ENCODE measurements at regions not wholly inside any gene's neighbourhood (a gene's known extent, or its start where the extent isn't known, plus 50 kb on each side); places are given as distances from the start of the nearest gene placed in this dataset.

DNA sequence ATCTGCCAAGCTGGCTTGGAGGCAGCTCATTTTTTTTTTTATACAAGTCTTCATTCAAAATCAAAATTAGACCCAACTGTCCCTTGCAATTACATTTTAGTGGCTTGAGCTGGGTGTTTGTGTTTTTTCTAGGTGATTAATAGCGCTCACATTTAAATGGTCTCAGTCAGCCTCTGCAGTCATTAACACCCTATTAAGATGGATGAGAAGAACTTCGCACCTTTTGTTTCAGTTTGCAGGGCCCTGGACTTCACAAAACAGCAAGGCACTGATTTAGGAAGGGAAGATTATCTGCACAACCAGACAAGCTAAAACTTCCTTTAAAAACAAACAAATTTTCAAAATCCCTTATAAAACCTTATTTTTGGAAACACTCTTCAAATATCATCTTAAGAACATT lies 374.8 kb downstream of the EFNA5 start:
- intact Hi-C loops (cut with micrococcal nuclease; ENCODE audit: unreplicated experiment) = no loop called here
- Histone ChIP-seq H3K4me1 (ENCODE audit: insufficient read depth, low read length, poor library complexity, severe bottlenecking) (peaks cover 5% of the 10 kb centered on the region), H3K27ac (ENCODE audit: low read depth, low read length, poor library complexity, severe bottlenecking) (no peak overlapping the region), H3K9me3 (ENCODE audit: low read depth, low read length, poor library complexity, severe bottlenecking) (no peaks in the 10 kb centered on the region), H3K27me3 (replicated peaks; ENCODE audit: insufficient read depth, low read depth, low read length, poor library complexity) (no peaks in the 10 kb centered on the region), H3K4me3 (ENCODE audit: low read depth, low read length, poor library complexity, severe bottlenecking) (no peak overlapping the region), H3K36me3 (ENCODE audit: insufficient read depth, low read length, poor library complexity, severe bottlenecking) (no peaks in the 10 kb centered on the region)
- POLR2A ChIA-PET (ENCODE audit: low non-redundant PET) = no interaction called here
- CTCF ChIA-PET = no interaction called here
- no peak for DNase-seq (ENCODE audit: low spot score)
- TF ChIP-seq EZH2 (IDR thresholded peaks at IDR 0.05; ENCODE audit: borderline replicate concordance, low read depth, low read length, poor library complexity, severe bottlenecking) = no peak
- TF ChIP-seq, protein P1, sequence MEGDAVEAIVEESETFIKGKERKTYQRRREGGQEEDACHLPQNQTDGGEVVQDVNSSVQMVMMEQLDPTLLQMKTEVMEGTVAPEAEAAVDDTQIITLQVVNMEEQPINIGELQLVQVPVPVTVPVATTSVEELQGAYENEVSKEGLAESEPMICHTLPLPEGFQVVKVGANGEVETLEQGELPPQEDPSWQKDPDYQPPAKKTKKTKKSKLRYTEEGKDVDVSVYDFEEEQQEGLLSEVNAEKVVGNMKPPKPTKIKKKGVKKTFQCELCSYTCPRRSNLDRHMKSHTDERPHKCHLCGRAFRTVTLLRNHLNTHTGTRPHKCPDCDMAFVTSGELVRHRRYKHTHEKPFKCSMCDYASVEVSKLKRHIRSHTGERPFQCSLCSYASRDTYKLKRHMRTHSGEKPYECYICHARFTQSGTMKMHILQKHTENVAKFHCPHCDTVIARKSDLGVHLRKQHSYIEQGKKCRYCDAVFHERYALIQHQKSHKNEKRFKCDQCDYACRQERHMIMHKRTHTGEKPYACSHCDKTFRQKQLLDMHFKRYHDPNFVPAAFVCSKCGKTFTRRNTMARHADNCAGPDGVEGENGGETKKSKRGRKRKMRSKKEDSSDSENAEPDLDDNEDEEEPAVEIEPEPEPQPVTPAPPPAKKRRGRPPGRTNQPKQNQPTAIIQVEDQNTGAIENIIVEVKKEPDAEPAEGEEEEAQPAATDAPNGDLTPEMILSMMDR (conservative IDR thresholded peaks at IDR 0.05; ENCODE audit: low read depth, low read length) = no peak
- no TSS peak for BruUV-seq (replicated peaks)

DNA sequence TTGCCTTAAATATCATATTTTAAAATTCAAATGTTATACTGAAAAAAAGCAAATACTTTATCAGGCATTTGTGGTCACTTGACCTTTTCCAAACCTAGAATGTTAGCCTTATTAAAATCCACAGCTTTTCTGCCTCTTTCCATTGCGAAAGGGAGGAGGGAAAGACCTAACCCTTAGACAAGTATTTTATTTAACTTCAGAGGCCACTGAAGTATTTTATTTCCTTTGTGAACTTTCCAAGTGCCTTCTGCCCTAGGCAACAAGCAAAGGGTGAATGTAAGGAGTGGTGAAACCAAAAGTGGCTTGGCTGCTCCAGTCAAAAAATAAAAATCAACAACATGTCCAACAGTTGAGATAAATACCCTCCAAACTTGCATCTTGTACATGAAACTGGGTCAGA lies 376.1 kb downstream of the EFNA5 start:
- Histone ChIP-seq H3K9me3 (ENCODE audit: low read depth, low read length, poor library complexity, severe bottlenecking) (no peaks in the 10 kb centered on the region), H3K4me1 (ENCODE audit: insufficient read depth, low read length, poor library complexity, severe bottlenecking) (peaks cover 5% of the 10 kb centered on the region), H3K27me3 (replicated peaks; ENCODE audit: insufficient read depth, low read depth, low read length, poor library complexity) (no peaks in the 10 kb centered on the region), H3K27ac (ENCODE audit: low read depth, low read length, poor library complexity, severe bottlenecking) (no peak overlapping the region), H3K4me3 (ENCODE audit: low read depth, low read length, poor library complexity, severe bottlenecking) (no peak overlapping the region), H3K36me3 (ENCODE audit: insufficient read depth, low read length, poor library complexity, severe bottlenecking) (no peaks in the 10 kb centered on the region)
- DNase-seq (ENCODE audit: low spot score) = no peak
- POLR2A ChIA-PET (ENCODE audit: low non-redundant PET) = interaction anchor here (0.6 kb wide), 1 partner anchor 976 kb away, joined by 3 read pairs; no protein-coding TSS in a partner anchor
- intact Hi-C loops (cut with micrococcal nuclease; ENCODE audit: unreplicated experiment) = no loop called here
- CTCF ChIA-PET = no interaction called here
- no TSS peak for BruUV-seq (replicated peaks)
- TF ChIP-seq, protein P1 (conservative IDR thresholded peaks at IDR 0.05; ENCODE audit: low read depth, low read length) = no peak
- no peak for TF ChIP-seq EZH2 (IDR thresholded peaks at IDR 0.05; ENCODE audit: borderline replicate concordance, low read depth, low read length, poor library complexity, severe bottlenecking)

DNA sequence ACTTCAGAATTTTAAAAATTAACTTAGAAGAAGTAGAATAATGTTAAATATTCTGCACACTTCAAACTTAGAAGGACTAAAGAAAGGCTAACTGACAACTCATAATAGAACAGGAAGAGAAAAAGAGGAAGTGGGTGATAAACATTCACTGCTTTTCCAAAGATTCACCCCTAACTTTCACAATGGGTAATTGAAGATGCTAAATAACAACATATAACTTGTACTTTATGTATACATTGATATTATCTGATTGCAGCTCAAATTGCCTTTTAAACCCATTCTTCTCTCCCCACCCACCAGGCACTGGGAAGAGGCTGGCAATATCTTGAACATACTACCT lies 376.6 kb downstream of the EFNA5 start:
- no peak for DNase-seq (ENCODE audit: low spot score)
- H3K27me3 ChIP-seq (replicated peaks; ENCODE audit: insufficient read depth, low read depth, low read length, poor library complexity) = no peaks in the 10 kb centered on the region
- CTCF ChIA-PET = no interaction called here
- intact Hi-C loops (cut with micrococcal nuclease; ENCODE audit: unreplicated experiment) = no loop called here
- no TSS peak for BruUV-seq (replicated peaks)
- POLR2A ChIA-PET (ENCODE audit: low non-redundant PET) = interaction anchor here (0.6 kb wide), 1 partner anchor 976 kb away, joined by 3 read pairs; no protein-coding TSS in a partner anchor
- TF ChIP-seq, protein P1 (conservative IDR thresholded peaks at IDR 0.05; ENCODE audit: low read depth, low read length) = no peak
- TF ChIP-seq EZH2 (IDR thresholded peaks at IDR 0.05; ENCODE audit: borderline replicate concordance, low read depth, low read length, poor library complexity, severe bottlenecking) = no peak
- no peaks in the 10 kb centered on the region for H3K36me3 ChIP-seq (ENCODE audit: insufficient read depth, low read length, poor library complexity, severe bottlenecking)
- peaks cover 5% of the 10 kb centered on the region for H3K4me1 ChIP-seq (ENCODE audit: insufficient read depth, low read length, poor library complexity, severe bottlenecking)
- no peak overlapping the region for H3K27ac ChIP-seq (ENCODE audit: low read depth, low read length, poor library complexity, severe bottlenecking)
- no peaks in the 10 kb centered on the region for H3K9me3 ChIP-seq (ENCODE audit: low read depth, low read length, poor library complexity, severe bottlenecking)
- H3K4me3 ChIP-seq (ENCODE audit: low read depth, low read length, poor library complexity, severe bottlenecking) = no peak overlapping the region

All from A673 (cell line).